Mesendoderm (in vitro differentiated cells): ENCODE measurements at regions not wholly inside any gene's neighbourhood (a gene's known extent, or its start where the extent isn't known, plus 50 kb on each side); places are given as distances from the start of the nearest gene placed in this dataset.

ENCODE experiments used
- DNase-seq: peaks from one replicate; pipeline ENCODE4 v3.0.0; 2013
- H2AK5ac ChIP-seq: 2 replicates; pipeline ENCODE4 v1.6.1; 2013; ENCODE audit warnings: low read length, inconsistent platforms
- H2BK120ac ChIP-seq: 2 replicates; pipeline ENCODE4 v1.6.1; 2013; ENCODE audit warnings: low read depth, mild to moderate bottlenecking, low read length, moderate library complexity, mixed read lengths
- H2BK15ac ChIP-seq: replicated peaks from 2 replicates; pipeline ENCODE4 v1.6.1; 2013; ENCODE audit warnings: low read depth, mild to moderate bottlenecking, moderate library complexity
- H2BK5ac ChIP-seq: 2 replicates; pipeline ENCODE4 v1.6.1; 2013; ENCODE audit warnings: low read length, inconsistent platforms
- H3K18ac ChIP-seq: 2 replicates; pipeline ENCODE4 v1.6.1; 2013; ENCODE audit warnings: mild to moderate bottlenecking, low read length, mixed read lengths
- H3K23ac ChIP-seq: one replicate; pipeline ENCODE4 v1.6.1; 2013; ENCODE audit warnings: low read length
- H3K27ac ChIP-seq: 2 replicates; pipeline ENCODE4 v1.5.1; 2013; ENCODE audit warnings: low read depth, mild to moderate bottlenecking, inconsistent platforms, low read length, moderate library complexity
- H3K27me3 ChIP-seq: 2 replicates; pipeline ENCODE4 v1.6.1; 2013; ENCODE audit warnings: low read length, control low read depth, mild to moderate bottlenecking, inconsistent platforms; ENCODE audit not compliant: insufficient read depth, poor library complexity
- H3K36me3 ChIP-seq: 2 replicates; pipeline ENCODE4 v1.6.1; 2013; ENCODE audit warnings: low read length, inconsistent platforms; ENCODE audit not compliant: control insufficient read depth, insufficient read depth
- H3K4ac ChIP-seq: one replicate; pipeline ENCODE4 v1.6.1; 2013; ENCODE audit warnings: low read depth, mild to moderate bottlenecking, low read length, moderate library complexity
- H3K4me1 ChIP-seq: 2 replicates; pipeline ENCODE4 v1.6.1; 2013; ENCODE audit warnings: low read depth, low read length, inconsistent platforms; ENCODE audit not compliant: control insufficient read depth
- H3K4me2 ChIP-seq: 2 replicates; pipeline ENCODE4 v1.6.1; 2013; ENCODE audit warnings: low read length
- H3K4me3 ChIP-seq: 2 replicates; pipeline ENCODE4 v1.5.1; 2013; ENCODE audit warnings: mild to moderate bottlenecking, low read length
- H3K56ac ChIP-seq: one replicate; pipeline ENCODE4 v1.6.1; 2013; ENCODE audit warnings: low read length
- H3K79me1 ChIP-seq: 2 replicates; pipeline ENCODE4 v1.6.1; 2013; ENCODE audit warnings: low read length, inconsistent platforms
- H3K79me2 ChIP-seq: 2 replicates; pipeline ENCODE4 v1.6.1; 2013; ENCODE audit warnings: mild to moderate bottlenecking, low read length; ENCODE audit not compliant: control insufficient read depth, insufficient read depth
- H3K9ac ChIP-seq: 2 replicates; pipeline ENCODE4 v1.6.1; 2013; ENCODE audit warnings: low read length, inconsistent platforms
- H4K5ac ChIP-seq: one replicate; pipeline ENCODE4 v1.6.1; 2013; ENCODE audit warnings: low read length
- H4K8ac ChIP-seq: one replicate; pipeline ENCODE4 v1.6.1; 2013; ENCODE audit warnings: low read depth, mild to moderate bottlenecking, control low read depth, low read length, moderate library complexity
- WGBS: extraction: QIAGEN DNeasy Blood & Tissue Kit; methylation state at CpG from one replicate; pipeline ENCODE4 v1.1.7; 2013; ENCODE audit warnings: low lambda C conversion rate, missing lambda C conversion rate; ENCODE audit not compliant: insufficient coverage; ENCODE audit errors: extremely low coverage; 5-methylcytosine and 5-hydroxymethylcytosine counted together

DNA sequence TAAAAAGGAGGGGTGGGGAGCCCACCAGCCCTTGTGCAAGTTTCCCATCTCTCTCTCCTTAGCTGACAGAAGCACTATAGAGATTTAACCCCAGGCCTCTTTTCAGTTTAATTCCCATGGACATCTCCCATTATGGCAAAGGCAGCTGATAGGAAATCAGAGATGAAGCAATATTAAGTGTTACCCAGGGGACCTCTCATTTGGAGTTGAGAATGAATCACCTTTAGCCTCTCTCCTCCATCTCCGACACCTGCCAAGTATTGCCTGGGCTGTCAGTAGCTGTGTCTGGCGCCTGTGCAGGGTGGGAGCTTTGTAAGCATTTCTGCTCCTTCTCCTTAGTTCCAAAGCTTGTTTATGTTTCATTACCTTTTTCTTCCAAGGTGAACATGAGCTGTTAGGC is 109.0 kb downstream of the AQP4 start:
- Histone ChIP-seq H2BK120ac (no peak overlapping the region), H3K9ac (no peak overlapping the region), H2BK15ac (no peak overlapping the region), H3K79me1 (no peaks in the 10 kb centered on the region), H3K36me3 (no peaks in the 10 kb centered on the region), H3K4me1 (no peaks in the 10 kb centered on the region), H3K27me3 (no peaks in the 10 kb centered on the region), H3K56ac (no peak overlapping the region), H3K18ac (no peak overlapping the region), H4K8ac (no peak overlapping the region), H3K4ac (no peak overlapping the region), H4K5ac (no peak overlapping the region), H2AK5ac (no peak overlapping the region), H3K23ac (no peak overlapping the region), H2BK5ac (no peak overlapping the region), H3K4me2 (no peak overlapping the region), H3K79me2 (no peaks in the 10 kb centered on the region), H3K4me3 (no peak overlapping the region), H3K27ac (no peak overlapping the region)
- WGBS: no CpG with 5 or more reads among the region's 2 CpGs
- DNase-seq: no peak

DNA sequence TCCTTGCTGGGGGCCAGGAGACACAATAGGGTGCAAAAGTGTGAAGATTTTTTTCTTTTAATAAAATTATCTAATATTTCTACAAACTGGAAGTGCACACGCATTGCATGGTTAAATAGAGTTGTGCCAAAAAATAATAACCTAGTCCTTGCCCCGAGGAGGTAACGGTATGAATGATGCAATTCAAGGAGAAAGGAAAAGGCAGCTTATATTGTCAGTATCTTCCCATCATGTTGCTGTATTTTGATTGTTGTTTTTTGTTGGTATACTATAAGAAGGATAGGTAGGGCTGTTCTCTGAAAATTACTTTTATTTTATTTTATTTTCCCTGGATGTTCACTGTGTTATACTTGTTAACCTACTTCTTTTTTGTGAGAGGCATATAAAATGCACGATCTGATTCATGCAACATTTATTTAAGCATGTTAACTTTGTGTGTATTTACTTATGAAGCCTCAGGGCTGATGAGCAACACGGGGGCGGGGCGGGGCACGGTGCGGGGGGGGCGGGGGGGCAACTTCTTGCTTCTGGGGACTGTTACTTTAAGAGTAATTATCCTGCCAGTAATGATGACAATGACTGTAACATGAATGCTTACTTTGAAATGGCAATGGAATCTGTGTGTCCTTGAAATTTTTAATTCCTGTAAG is 118.6 kb downstream of the AQP4 start:
- Histone ChIP-seq H4K8ac (no peak overlapping the region), H2BK15ac (no peak overlapping the region), H3K36me3 (no peaks in the 10 kb centered on the region), H3K4me1 (no peaks in the 10 kb centered on the region), H3K4me2 (no peak overlapping the region), H2BK120ac (no peak overlapping the region), H3K79me2 (no peaks in the 10 kb centered on the region), H4K5ac (no peak overlapping the region), H3K23ac (no peak overlapping the region), H2AK5ac (no peak overlapping the region), H3K56ac (no peak overlapping the region), H3K9ac (no peak overlapping the region), H2BK5ac (no peak overlapping the region), H3K79me1 (no peaks in the 10 kb centered on the region), H3K18ac (no peak overlapping the region), H3K27ac (no peak overlapping the region), H3K4me3 (no peak overlapping the region), H3K4ac (no peak overlapping the region), H3K27me3 (no peaks in the 10 kb centered on the region)
- WGBS: no CpG with 5 or more reads among the region's 10 CpGs
- DNase-seq: no peak

- Histone ChIP-seq H3K27ac (no peak overlapping the region), H3K79me2 (no peaks in the 10 kb centered on the region), H3K79me1 (no peaks in the 10 kb centered on the region), H3K4ac (no peak overlapping the region), H3K4me3 (no peak overlapping the region), H4K5ac (no peak overlapping the region), H2BK5ac (no peak overlapping the region), H3K9ac (no peak overlapping the region), H3K27me3 (no peaks in the 10 kb centered on the region), H3K36me3 (no peaks in the 10 kb centered on the region), H4K8ac (no peak overlapping the region), H3K23ac (no peak overlapping the region), H2BK120ac (no peak overlapping the region), H2AK5ac (no peak overlapping the region), H3K4me1 (no peaks in the 10 kb centered on the region), H2BK15ac (no peak overlapping the region), H3K18ac (peak overlapping the region; percentile 75), H3K56ac (no peak overlapping the region), H3K4me2 (no peak overlapping the region)
- no peak for DNase-seq
- no CpG with 5 or more reads among the region's 5 CpGs for WGBS
Observed at GRCh38 chr18:26746398-26746797, 119.1 kb downstream of the AQP4 start.

DNA sequence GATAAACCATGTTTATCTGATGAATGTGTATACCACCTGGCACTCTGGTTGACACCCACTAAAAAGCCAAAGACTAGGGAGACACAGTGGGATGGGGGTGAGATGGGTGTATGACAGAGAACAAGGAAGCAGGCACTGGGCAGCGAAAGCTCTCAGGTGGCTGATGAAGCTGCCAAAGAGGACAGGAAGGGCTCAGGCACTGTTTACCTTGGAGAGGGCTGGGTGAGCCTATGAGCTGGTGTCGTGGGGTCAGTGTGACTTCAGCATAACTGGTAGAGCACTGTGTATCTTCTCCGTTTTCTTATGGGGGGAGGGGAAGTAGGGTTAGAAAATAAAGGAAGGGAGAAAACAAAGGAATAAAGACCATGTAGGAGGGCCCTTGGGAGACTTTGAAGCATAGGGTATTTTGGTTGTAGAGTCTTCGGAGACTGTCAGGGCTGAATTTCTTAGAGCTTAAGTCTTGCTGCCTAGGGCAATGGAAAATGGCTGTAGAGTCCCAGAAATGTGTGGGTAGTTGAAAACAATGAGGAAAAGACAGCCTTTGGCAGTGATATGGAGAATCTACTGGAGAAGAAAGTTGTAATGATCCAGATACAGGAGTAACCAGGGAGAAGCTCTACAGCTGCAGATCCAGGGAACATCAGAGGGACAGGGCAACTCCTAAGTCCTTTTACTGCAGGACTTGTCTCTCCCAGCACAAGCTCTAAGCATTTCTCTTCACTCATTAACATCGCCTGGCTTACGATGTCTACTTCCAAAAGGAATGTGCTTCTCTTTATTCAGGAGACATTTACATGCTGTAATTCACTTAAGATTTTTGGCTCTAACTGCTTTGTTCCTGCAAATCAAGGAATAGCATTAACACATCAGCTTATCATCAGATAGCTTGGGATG is 120.0 kb downstream of the AQP4 start:
- no peak overlapping the region for H3K18ac ChIP-seq
- no CpG with 5 or more reads among the region's 6 CpGs for WGBS
- no peak overlapping the region for H2BK120ac ChIP-seq
- no peaks in the 10 kb centered on the region for H3K36me3 ChIP-seq
- H3K4ac ChIP-seq: no peak overlapping the region
- no peaks in the 10 kb centered on the region for H3K27me3 ChIP-seq
- no peak overlapping the region for H3K56ac ChIP-seq
- H3K79me2 ChIP-seq: no peaks in the 10 kb centered on the region
- no peaks in the 10 kb centered on the region for H3K4me1 ChIP-seq
- no peak overlapping the region for H3K4me3 ChIP-seq
- no peak overlapping the region for H3K23ac ChIP-seq
- H4K8ac ChIP-seq: no peak overlapping the region
- H3K4me2 ChIP-seq: no peak overlapping the region
- H3K9ac ChIP-seq: no peak overlapping the region
- H2AK5ac ChIP-seq: no peak overlapping the region
- DNase-seq: peak; percentile 69
- H4K5ac ChIP-seq: no peak overlapping the region
- no peak overlapping the region for H2BK15ac ChIP-seq
- H3K27ac ChIP-seq: no peak overlapping the region
- no peak overlapping the region for H2BK5ac ChIP-seq
- no peaks in the 10 kb centered on the region for H3K79me1 ChIP-seq

- Histone ChIP-seq H3K79me1 (no peaks in the 10 kb centered on the region), H4K8ac (no peak overlapping the region), H2BK15ac (no peak overlapping the region), H2BK120ac (no peak overlapping the region), H3K4ac (no peak overlapping the region), H3K36me3 (no peaks in the 10 kb centered on the region), H3K56ac (no peak overlapping the region), H3K18ac (no peak overlapping the region), H3K79me2 (no peaks in the 10 kb centered on the region), H3K9ac (no peak overlapping the region), H3K4me1 (no peaks in the 10 kb centered on the region), H3K27ac (no peak overlapping the region), H2AK5ac (no peak overlapping the region), H2BK5ac (no peak overlapping the region), H3K4me3 (no peak overlapping the region), H3K23ac (no peak overlapping the region), H3K4me2 (no peak overlapping the region), H3K27me3 (no peaks in the 10 kb centered on the region), H4K5ac (no peak overlapping the region)
- no CpG with 5 or more reads among the region's 3 CpGs for WGBS
- DNase-seq: no peak
Observed at GRCh38 chr18:26741758-26742157, 123.7 kb downstream of the AQP4 start.
